HepG2 (cell line): ENCODE measurements at regions not wholly inside any gene's neighbourhood (a gene's known extent, or its start where the extent isn't known, plus 50 kb on each side); places are given as distances from the start of the nearest gene placed in this dataset.

ENCODE experiments used
- ATAC-seq: fragments of 200-7000 bp; cut with Tn5 transposase; 3 replicates; pipeline ENCODE4 v1.9.1; 2020; ENCODE audit warnings: mild to moderate bottlenecking, moderate library complexity
- BruUV-seq: library from RNA; stranded (reverse); fragments of 400-500 nt; replicated peaks from 2 replicates; lab custom pipeline; 2021; lab: Mats Ljungman, UMichigan
- CTCF ChIA-PET: fragments of 300-600 bp; formaldehyde crosslinking; extraction: SDS; loops from one replicate; lab custom pipeline; 2021; ENCODE audit warnings: low total read pairs, inconsistent platforms, low intra/inter-chr PET ratio; lab: Yijun Ruan, JAX
- POLR2A ChIA-PET: fragments of 350-600 bp; sonication (Branson Sonifier 250); formaldehyde crosslinking; loops from one replicate; lab custom pipeline; 2020; ENCODE audit warnings: antibody characterized with exemption, inconsistent platforms; lab: Yijun Ruan, JAX
- DNase-seq: peaks from one replicate; pipeline ENCODE4 v3.0.0-alpha.2; 2015; ENCODE audit warnings: low spot score
- FAIRE-seq: peaks from 3 replicates; lab custom pipeline; 2011; peaks lifted over from hg19 to GRCh38; lab: Jason Lieb, UNC
- H2AFZ ChIP-seq: one replicate; pipeline ENCODE4 v1.6.1; 2011; ENCODE audit warnings: low read length, inconsistent platforms
- H3K27ac ChIP-seq: fragments of 300-600 bp; 3 replicates; pipeline ENCODE4 v1.8.0; 2011; ENCODE audit warnings: mixed run types, mild to moderate bottlenecking, mixed read lengths, low read length, inconsistent platforms; ENCODE audit not compliant: insufficient read depth; ENCODE audit errors: extremely low read length
- H3K27me3 ChIP-seq, 2 experiments: fragments of 200-600 bp in 1 of 2; 2 replicates in 1 of 2; 3 replicates in 1 of 2; pipeline versions ENCODE4 v1.6.0 to v1.8.0; 2011; ENCODE audit warnings: low read length in 2 of 2, mild to moderate bottlenecking in 2 of 2, moderate library complexity in 2 of 2, inconsistent platforms in 1 of 2; ENCODE audit not compliant: insufficient read depth in 2 of 2, control insufficient read depth in 1 of 2
- H3K36me3 ChIP-seq, 2 experiments: fragments of 200-600 bp in 1 of 2; replicated peaks in 1 of 2; 2 replicates in 1 of 2; 3 replicates in 1 of 2; pipeline versions ENCODE4 v1.5.1 to v1.8.0; 2011; ENCODE audit warnings: low read length in 2 of 2, inconsistent platforms in 1 of 2; ENCODE audit not compliant: insufficient read depth in 2 of 2, control insufficient read depth in 1 of 2
- H3K4me1 ChIP-seq: 2 replicates; pipeline ENCODE4 v1.5.1; 2012; ENCODE audit warnings: low read length, inconsistent platforms; ENCODE audit not compliant: insufficient read depth
- H3K4me2 ChIP-seq: 2 replicates; pipeline ENCODE4 v1.6.0; 2011; ENCODE audit warnings: low read depth, low read length, inconsistent platforms
- H3K4me3 ChIP-seq, 3 experiments: fragments of 200-600 bp in 1 of 3; sonication (generic), shearing (Covaris generic) in 1 of 3; replicated peaks in 1 of 3; 2 replicates each; pipeline ENCODE4 v1.5.1; 2011 to 2016; ENCODE audit warnings: low read length in 3 of 3, inconsistent platforms in 2 of 3, low read depth in 2 of 3, mild to moderate bottlenecking in 2 of 3, control low read depth in 1 of 3, mixed read lengths in 1 of 3; ENCODE audit not compliant: insufficient read depth in 1 of 3
- H3K79me2 ChIP-seq: one replicate; pipeline ENCODE4 v1.6.1; 2011; ENCODE audit warnings: low read length, inconsistent platforms; ENCODE audit not compliant: insufficient read depth
- H3K9ac ChIP-seq: 2 replicates; pipeline ENCODE4 v1.6.0; 2011; ENCODE audit warnings: mild to moderate bottlenecking, low read depth, low read length, inconsistent platforms; ENCODE audit not compliant: insufficient read depth
- H3K9me3 ChIP-seq: 2 replicates; pipeline ENCODE4 v1.5.1; 2012; ENCODE audit warnings: mild to moderate bottlenecking, low read length
- H4K20me1 ChIP-seq: 2 replicates; pipeline ENCODE4 v1.6.0; 2011; ENCODE audit warnings: inconsistent platforms, mild to moderate bottlenecking, low read length, moderate library complexity; ENCODE audit not compliant: insufficient read depth
- ARID4A ChIP-seq: sonication (generic); formaldehyde crosslinking; IDR thresholded peaks from 2 replicates; pipeline ENCODE4 v1.5.0; 2020; ENCODE audit warnings: mild to moderate bottlenecking, missing genetic modification reagents, borderline replicate concordance
- BORCS8-MEF2B ChIP-seq: sonication (generic); formaldehyde crosslinking; IDR thresholded peaks from 2 replicates; pipeline ENCODE4 v1.8.0; 2022; ENCODE audit warnings: mild to moderate bottlenecking, missing genetic modification reagents
- DNMT1 ChIP-seq: sonication (generic); formaldehyde crosslinking; IDR thresholded peaks from 2 replicates; pipeline ENCODE4 v1.5.1; 2020; ENCODE audit warnings: mild to moderate bottlenecking, missing genetic modification reagents
- ESRRA ChIP-seq: sonication (generic); formaldehyde crosslinking; IDR thresholded peaks from 2 replicates; pipeline ENCODE4 v1.5.1; 2020; ENCODE audit warnings: mild to moderate bottlenecking, low read depth, missing genetic modification reagents
- GABPA ChIP-seq, 2 experiments: IDR thresholded peaks; 2 replicates each; pipeline ENCODE4 v1.6.1; 2011 to 2016; ENCODE audit warnings: low read depth in 2 of 2, low read length in 1 of 2, missing biosample characterization in 1 of 2, missing genetic modification characterization in 1 of 2
- HNRNPL ChIP-seq: fragments of 200-400 bp; formaldehyde crosslinking; IDR thresholded peaks from 2 replicates; pipeline ENCODE4 v1.6.1; 2017; ENCODE audit warnings: mild to moderate bottlenecking, low read depth, low read length
- PHF21A ChIP-seq: sonication (generic); formaldehyde crosslinking; IDR thresholded peaks from 2 replicates; pipeline ENCODE4 v1.5.0; 2020; ENCODE audit warnings: mild to moderate bottlenecking, missing genetic modification reagents
- STAT6 ChIP-seq: sonication (generic); formaldehyde crosslinking; IDR thresholded peaks from 2 replicates; pipeline ENCODE4 v1.4.0; 2020; ENCODE audit warnings: missing genetic modification reagents, mild to moderate bottlenecking, borderline replicate concordance
- TP53 ChIP-seq: sonication (generic); formaldehyde crosslinking; conservative IDR thresholded peaks from 2 replicates; pipeline ENCODE4 v1.4.0; 2020; ENCODE audit warnings: missing genetic modification reagents
- XBP1 ChIP-seq: sonication (generic); formaldehyde crosslinking; IDR thresholded peaks from 2 replicates; pipeline ENCODE4 v1.5.0; 2020; ENCODE audit warnings: missing genetic modification reagents
- ZBTB38 ChIP-seq: sonication (generic); formaldehyde crosslinking; IDR thresholded peaks from 2 replicates; pipeline ENCODE4 v1.5.1; 2020; ENCODE audit warnings: mild to moderate bottlenecking, missing genetic modification reagents
- ZNF567 ChIP-seq: sonication (generic); formaldehyde crosslinking; IDR thresholded peaks from 2 replicates; pipeline ENCODE4 v1.8.1; 2023; ENCODE audit warnings: mild to moderate bottlenecking, missing genetic modification reagents, borderline replicate concordance
- ZNF629 ChIP-seq: sonication (generic); formaldehyde crosslinking; conservative IDR thresholded peaks from 2 replicates; pipeline ENCODE4 v1.5.0; 2020; ENCODE audit warnings: missing genetic modification reagents
- ZNF746 ChIP-seq: sonication (generic); formaldehyde crosslinking; IDR thresholded peaks from 2 replicates; pipeline ENCODE4 v1.8.0; 2022; ENCODE audit warnings: mild to moderate bottlenecking, missing genetic modification reagents
- ZNF784 ChIP-seq: sonication (generic); formaldehyde crosslinking; IDR thresholded peaks from 2 replicates; pipeline ENCODE4 v1.5.1; 2020; ENCODE audit warnings: missing genetic modification reagents, mild to moderate bottlenecking, borderline replicate concordance
- ZSCAN29 ChIP-seq: sonication (generic); formaldehyde crosslinking; conservative IDR thresholded peaks from 2 replicates; pipeline ENCODE4 v1.4.0; 2020; ENCODE audit warnings: mild to moderate bottlenecking, missing genetic modification reagents
- WGBS: methylation state at CpG from one replicate; pipeline ENCODE4 v1.1.6; 2017; ENCODE audit warnings: low lambda C conversion rate; 5-methylcytosine and 5-hydroxymethylcytosine counted together
- in situ Hi-C: cut with HindIII; loops from 2 replicates; pipeline ENCODE4 v1.10.0; 2017; ENCODE audit warnings: low pct_unique_long_range_greater_than_20kb; ENCODE audit not compliant: extremely low pct_ligation_motif_present
- intact Hi-C: fragments of 100-400 bp; cut with micrococcal nuclease; formaldehyde crosslinking; loops from one replicate; pipeline ENCODE4 v1.10.0; 2022; ENCODE audit not compliant: unreplicated experiment
- TF ChIP-seq, protein P1 (sequence below): sonication (generic); formaldehyde crosslinking; IDR thresholded peaks from 2 replicates; pipeline ENCODE4 v1.5.1; 2020; ENCODE audit warnings: missing genetic modification reagents, mild to moderate bottlenecking, borderline replicate concordance

DNA sequence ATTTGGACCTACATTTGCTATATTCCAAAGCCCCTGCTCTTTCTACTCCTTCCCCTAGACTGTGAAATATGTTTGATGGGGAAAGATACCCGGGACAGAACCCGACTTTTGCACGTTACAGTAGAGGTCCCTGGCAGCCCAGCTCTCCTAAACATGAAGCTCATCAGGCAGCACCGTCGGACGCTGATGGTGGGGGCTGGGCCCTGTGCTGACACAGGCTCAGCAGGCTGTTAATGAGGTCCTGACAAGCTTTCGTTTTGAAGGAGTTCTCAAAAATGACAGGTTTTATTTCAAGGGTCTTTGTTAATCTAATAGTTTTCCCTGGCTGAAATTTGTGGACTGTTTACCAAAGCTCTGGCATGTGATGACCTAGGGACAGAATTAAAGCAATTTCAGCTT lies 102.3 kb downstream of the SLC25A47 start:
- Histone ChIP-seq H3K4me1 (peaks cover 21% of the 10 kb centered on the region), H3K9ac (no peak overlapping the region), H3K4me3 (no peak overlapping the region), H3K9me3 (no peaks in the 10 kb centered on the region), H3K27me3 (no peaks in the 10 kb centered on the region), H4K20me1 (no peaks in the 10 kb centered on the region), H3K4me2 (no peak overlapping the region), H3K27ac (no peak overlapping the region), H2AFZ (no peak overlapping the region), H3K36me3 (no peaks in the 10 kb centered on the region), H3K79me2 (no peaks in the 10 kb centered on the region)
- ChIA-PET POLR2A (no interaction called here), CTCF (no interaction called here)
- ATAC-seq (no peak), DNase-seq (no peak), FAIRE-seq (no peak)
- BruUV-seq = no TSS peak
- 64% methylated on average over 5 of the region's 7 CpGs for WGBS
- intact Hi-C loops = no loop called here
- in situ Hi-C loops = no loop called here
- TF ChIP-seq ZSCAN29 (CRISPR knock-in tag) = no peak
- no peak for TF ChIP-seq STAT6 (CRISPR knock-in tag)
- TF ChIP-seq ZBTB38 (CRISPR knock-in tag) = no peak
- TF ChIP-seq DNMT1 = no peak
- TF ChIP-seq TP53 (CRISPR knock-in tag) = no peak
- no peak for TF ChIP-seq ZNF567
- TF ChIP-seq PHF21A (CRISPR knock-in tag) = no peak
- TF ChIP-seq ARID4A = no peak
- TF ChIP-seq ZNF746 (CRISPR knock-in tag) = no peak
- no peak for TF ChIP-seq GABPA (IDR thresholded peaks at IDR 0.05; ENCODE audit: low read depth, low read length)
- TF ChIP-seq GABPA (CRISPR knock-in tag; IDR thresholded peaks at IDR 0.05; ENCODE audit: low read depth) = no peak
- no peak for TF ChIP-seq XBP1
- TF ChIP-seq ZNF784 (CRISPR knock-in tag) = no peak
- TF ChIP-seq, protein P1, sequence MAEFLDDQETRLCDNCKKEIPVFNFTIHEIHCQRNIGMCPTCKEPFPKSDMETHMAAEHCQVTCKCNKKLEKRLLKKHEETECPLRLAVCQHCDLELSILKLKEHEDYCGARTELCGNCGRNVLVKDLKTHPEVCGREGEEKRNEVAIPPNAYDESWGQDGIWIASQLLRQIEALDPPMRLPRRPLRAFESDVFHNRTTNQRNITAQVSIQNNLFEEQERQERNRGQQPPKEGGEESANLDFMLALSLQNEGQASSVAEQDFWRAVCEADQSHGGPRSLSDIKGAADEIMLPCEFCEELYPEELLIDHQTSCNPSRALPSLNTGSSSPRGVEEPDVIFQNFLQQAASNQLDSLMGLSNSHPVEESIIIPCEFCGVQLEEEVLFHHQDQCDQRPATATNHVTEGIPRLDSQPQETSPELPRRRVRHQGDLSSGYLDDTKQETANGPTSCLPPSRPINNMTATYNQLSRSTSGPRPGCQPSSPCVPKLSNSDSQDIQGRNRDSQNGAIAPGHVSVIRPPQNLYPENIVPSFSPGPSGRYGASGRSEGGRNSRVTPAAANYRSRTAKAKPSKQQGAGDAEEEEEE (CRISPR knock-in tag) = no peak
- no peak for TF ChIP-seq ESRRA (CRISPR knock-in tag)
- TF ChIP-seq HNRNPL = no peak
- no peak for TF ChIP-seq BORCS8-MEF2B (CRISPR knock-in tag)
- no peak for TF ChIP-seq ZNF629 (CRISPR knock-in tag)
